Natural killer cell (primary cell): ENCODE measurements at regions not wholly inside any gene's neighbourhood (a gene's known extent, or its start where the extent isn't known, plus 50 kb on each side); places are given as distances from the start of the nearest gene placed in this dataset.

ENCODE experiments used
- ATAC-seq, 3 donors: fragments of 150-1000 bp in 2 of 3; fragments of 200-7000 bp in 1 of 3; cut with Tn5 transposase; 1 replicate in 1 of 3; 2 replicates in 2 of 3; pipeline ENCODE4 v1.10.0; 2021; ENCODE audit warnings: mild to moderate bottlenecking in 2 of 3, moderate library complexity in 2 of 3
- DNase-seq, 2 donors: peaks; one replicate each; pipeline versions ENCODE4 v3.0.0 to v3.0.0-alpha.2; 2013 to 2021; ENCODE audit warnings: mixed read lengths in 1 of 2
- H3K27ac ChIP-seq: one replicate; pipeline ENCODE4 v1.5.1; 2013; ENCODE audit warnings: mild to moderate bottlenecking, low read length
- H3K27me3 ChIP-seq: one replicate; pipeline ENCODE4 v1.6.1; 2013; ENCODE audit warnings: low read length; ENCODE audit not compliant: control insufficient read depth, insufficient read depth
- H3K36me3 ChIP-seq: one replicate; pipeline ENCODE4 v1.6.1; 2013; ENCODE audit warnings: low read length; ENCODE audit not compliant: control insufficient read depth, insufficient read depth
- H3K4me1 ChIP-seq: one replicate; pipeline ENCODE4 v1.6.1; 2013; ENCODE audit warnings: low read length; ENCODE audit not compliant: control insufficient read depth, insufficient read depth
- H3K4me3 ChIP-seq: one replicate; pipeline ENCODE4 v1.5.1; 2013; ENCODE audit warnings: low read length
- H3K9me3 ChIP-seq: one replicate; pipeline ENCODE4 v1.6.1; 2013; ENCODE audit warnings: low read length; ENCODE audit not compliant: control insufficient read depth, insufficient read depth
- H3K27ac Mint-ChIP-seq, 2 donors: one replicate each; pipeline ENCODE4 v1.8.0; 2022; ENCODE audit warnings: mild to moderate bottlenecking in 2 of 2, mixed read lengths in 2 of 2, moderate library complexity in 1 of 2
- H3K27me3 Mint-ChIP-seq, 2 donors: one replicate each; pipeline ENCODE4 v1.8.0; 2022; ENCODE audit warnings: low read depth in 2 of 2, mixed read lengths in 2 of 2
- H3K36me3 Mint-ChIP-seq: one replicate; pipeline ENCODE4 v1.8.0; 2022; ENCODE audit warnings: mixed read lengths
- H3K4me1 Mint-ChIP-seq, 2 donors: one replicate each; pipeline ENCODE4 v1.8.0; 2022; ENCODE audit warnings: mixed read lengths in 2 of 2
- H3K4me3 Mint-ChIP-seq: one replicate; pipeline ENCODE4 v1.8.0; 2022; ENCODE audit warnings: mild to moderate bottlenecking, moderate library complexity, mixed read lengths
- H3K9me3 Mint-ChIP-seq, 2 donors: one replicate each; pipeline ENCODE4 v1.8.0; 2022; ENCODE audit warnings: mixed read lengths in 2 of 2
- CTCF ChIP-seq: fragments of 200-600 bp; IDR thresholded peaks from one replicate; pipeline ENCODE4 v1.8.0; 2022; ENCODE audit warnings: antibody characterized with exemption
- WGBS: methylation state at CpG from one replicate; pipeline ENCODE4 v1.1.7; 2013; ENCODE audit warnings: missing lambda C conversion rate; ENCODE audit not compliant: insufficient coverage; 5-methylcytosine and 5-hydroxymethylcytosine counted together
- intact Hi-C: fragments of 100-400 bp; cut with micrococcal nuclease; formaldehyde crosslinking; loops from one replicate; pipeline ENCODE4 v1.14.2; 2022

DNA sequence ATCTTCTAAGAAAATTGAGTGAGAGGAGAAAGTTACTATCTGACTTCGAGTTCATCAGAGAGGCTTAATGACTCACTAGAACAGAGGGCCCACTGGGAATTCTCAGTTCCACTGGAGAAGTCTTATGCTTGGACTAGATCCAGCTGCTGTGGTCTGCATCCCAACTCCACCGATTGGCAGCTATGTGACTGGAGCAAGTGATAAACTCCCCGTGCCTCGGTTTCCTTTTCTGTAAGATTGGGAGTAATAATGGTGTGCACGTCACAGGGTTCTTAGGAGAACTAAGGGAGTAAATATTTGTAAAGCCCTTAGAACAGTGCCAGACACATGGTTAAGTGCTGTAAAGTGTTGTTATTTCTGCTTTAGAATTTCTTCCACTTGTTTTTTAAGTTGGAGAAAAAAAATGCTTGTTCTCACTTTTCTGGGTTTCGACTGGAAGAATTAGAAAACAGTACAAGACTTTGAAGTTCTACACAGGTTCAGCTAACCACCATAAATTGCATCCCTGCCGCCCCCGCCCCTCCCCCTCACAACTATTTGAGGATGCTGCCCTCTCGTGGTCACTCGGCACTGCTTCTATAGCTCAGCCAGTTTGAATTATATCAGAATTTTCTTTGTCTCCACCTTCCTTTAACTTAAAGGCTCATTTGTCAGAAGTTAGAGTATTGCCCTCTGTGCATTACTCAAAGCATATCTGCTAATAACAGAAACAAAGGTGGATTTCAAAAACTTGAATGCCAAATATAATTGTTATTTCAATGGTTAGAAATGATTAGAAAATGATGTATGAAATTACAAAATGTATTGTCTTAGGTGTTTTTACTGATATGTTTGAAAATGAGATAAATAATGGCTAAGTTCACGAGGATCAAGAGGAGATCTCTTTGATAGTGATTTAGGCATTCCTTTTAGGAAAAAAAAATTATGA lies 95.0 kb upstream of the IFNGR1 start:
- peaks cover 0 to 4% of the 10 kb centered on the region in 2 donors for H3K27me3 Mint-ChIP-seq
- H3K27ac Mint-ChIP-seq = no peak overlapping the region
- no peaks in the 10 kb centered on the region for H3K27me3 ChIP-seq
- H3K4me1 Mint-ChIP-seq = peaks cover 6 to 9% of the 10 kb centered on the region in 2 donors
- peak; percentile 82 for TF ChIP-seq CTCF
- H3K4me3 Mint-ChIP-seq = no peak overlapping the region
- no peaks in the 10 kb centered on the region for H3K9me3 ChIP-seq
- H3K36me3 Mint-ChIP-seq = no peaks in the 10 kb centered on the region
- ATAC-seq (peak; percentile 81 to 88 (median 81)), DNase-seq (peak; percentile 44 to 87)
- no peak overlapping the region for H3K27ac ChIP-seq
- no peak overlapping the region for H3K4me3 ChIP-seq
- H3K36me3 ChIP-seq = no peaks in the 10 kb centered on the region
- WGBS = 22% methylated on average over 10 of the region's 11 CpGs
- H3K4me1 ChIP-seq = peaks cover 9% of the 10 kb centered on the region
- no peaks in the 10 kb centered on the region for H3K9me3 Mint-ChIP-seq
- intact Hi-C loops = loop anchor here (1.0 to 5.0 kb wide), 3 partner anchors 220 to 347 kb away; no protein-coding TSS in a partner anchor

GRCh38 chr6:137313211-137313610 lies 94.0 kb upstream of the IFNGR1 start:
- TF ChIP-seq CTCF = no peak
- H3K4me1 Mint-ChIP-seq = peaks cover 6 to 12% of the 10 kb centered on the region in 2 donors
- H3K27ac Mint-ChIP-seq = no peak overlapping the region
- intact Hi-C loops = loop anchor here (5.0 kb wide), 1 partner anchor 346 kb away; no protein-coding TSS in a partner anchor
- H3K9me3 Mint-ChIP-seq = no peaks in the 10 kb centered on the region
- Histone ChIP-seq H3K4me3 (no peak overlapping the region), H3K27me3 (no peaks in the 10 kb centered on the region), H3K9me3 (no peaks in the 10 kb centered on the region), H3K4me1 (peaks cover 12% of the 10 kb centered on the region), H3K36me3 (no peaks in the 10 kb centered on the region), H3K27ac (no peak overlapping the region)
- DNase-seq = no peak
- H3K27me3 Mint-ChIP-seq = peaks cover 0 to 4% of the 10 kb centered on the region in 2 donors
- H3K4me3 Mint-ChIP-seq = no peak overlapping the region
- H3K36me3 Mint-ChIP-seq = no peaks in the 10 kb centered on the region
- no peak for ATAC-seq
- WGBS = 81% methylated on average over 1 of the region's 1 CpG

GRCh38 chr6:137311940-137312339 lies 92.8 kb upstream of the IFNGR1 start:
- H3K9me3 ChIP-seq = no peaks in the 10 kb centered on the region
- 100% methylated on average over 1 of the region's 1 CpG for WGBS
- no peaks in the 10 kb centered on the region for H3K27me3 ChIP-seq
- peaks cover 6 to 12% of the 10 kb centered on the region in 2 donors for H3K4me1 Mint-ChIP-seq
- intact Hi-C loops = loop anchor here (5.0 kb wide), 1 partner anchor 345 kb away; no protein-coding TSS in a partner anchor
- H3K4me3 ChIP-seq = no peak overlapping the region
- H3K36me3 Mint-ChIP-seq = no peaks in the 10 kb centered on the region
- no peak overlapping the region for H3K27ac Mint-ChIP-seq
- H3K27ac ChIP-seq = no peak overlapping the region
- peaks cover 0 to 4% of the 10 kb centered on the region in 2 donors for H3K27me3 Mint-ChIP-seq
- no peaks in the 10 kb centered on the region for H3K36me3 ChIP-seq
- H3K4me1 ChIP-seq = peaks cover 12% of the 10 kb centered on the region
- ATAC-seq (no peak), DNase-seq (no peak)
- no peak overlapping the region for H3K4me3 Mint-ChIP-seq
- no peaks in the 10 kb centered on the region for H3K9me3 Mint-ChIP-seq
- TF ChIP-seq CTCF = no peak
